ENCODE measurements at regions not wholly inside any gene's neighbourhood (a gene's known extent, or its start where the extent isn't known, plus 50 kb on each side); places are given as distances from the start of the nearest gene placed in this dataset.

GRCh38 chr17:31605761-31606160 lies 214.3 kb downstream of the RAB11FIP4 start:
- no peak for TF ChIP-seq SIN3A (IDR thresholded peaks at IDR 0.05; ENCODE audit: borderline replicate concordance, insufficient read depth, low read length)
- TF ChIP-seq TAF1 (IDR thresholded peaks at IDR 0.05; ENCODE audit: borderline replicate concordance, insufficient read depth, low read length), result no peak
